Kasumi-1 (cell line): ENCODE measurements at regions not wholly inside any gene's neighbourhood (a gene's known extent, or its start where the extent isn't known, plus 50 kb on each side); places are given as distances from the start of the nearest gene placed in this dataset.
"Not testable (repeated sequence)": the region's sequence is repeated elsewhere in the genome, so short reads cannot be mapped to it uniquely, and the experiment has no call there.

ENCODE experiments used
- DNase-seq, 2 experiments: peaks; one replicate each; lab custom pipeline; 2025; lab: John Stamatoyannopoulos, UW

DNA sequence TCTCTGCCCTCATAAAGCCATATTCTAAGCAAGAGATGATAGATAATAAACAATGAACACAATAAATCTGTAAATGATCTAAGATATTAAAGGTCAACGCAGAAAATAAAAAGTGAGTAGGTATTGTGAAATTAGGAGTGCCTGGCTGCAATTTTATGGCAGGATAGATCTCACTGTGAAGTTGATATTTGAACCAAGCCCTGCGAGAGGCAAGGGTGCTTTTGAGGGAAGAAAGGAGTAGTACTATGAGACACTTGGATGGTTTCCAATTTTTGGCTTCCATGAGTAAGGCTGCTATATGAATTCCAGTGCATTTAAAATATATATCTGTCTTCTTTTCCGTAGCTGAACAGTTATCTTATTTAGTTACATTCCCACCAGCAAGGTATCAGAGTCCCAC is 720.0 kb upstream of the CNTN5 start:
- DNase-seq, result no peak

DNA sequence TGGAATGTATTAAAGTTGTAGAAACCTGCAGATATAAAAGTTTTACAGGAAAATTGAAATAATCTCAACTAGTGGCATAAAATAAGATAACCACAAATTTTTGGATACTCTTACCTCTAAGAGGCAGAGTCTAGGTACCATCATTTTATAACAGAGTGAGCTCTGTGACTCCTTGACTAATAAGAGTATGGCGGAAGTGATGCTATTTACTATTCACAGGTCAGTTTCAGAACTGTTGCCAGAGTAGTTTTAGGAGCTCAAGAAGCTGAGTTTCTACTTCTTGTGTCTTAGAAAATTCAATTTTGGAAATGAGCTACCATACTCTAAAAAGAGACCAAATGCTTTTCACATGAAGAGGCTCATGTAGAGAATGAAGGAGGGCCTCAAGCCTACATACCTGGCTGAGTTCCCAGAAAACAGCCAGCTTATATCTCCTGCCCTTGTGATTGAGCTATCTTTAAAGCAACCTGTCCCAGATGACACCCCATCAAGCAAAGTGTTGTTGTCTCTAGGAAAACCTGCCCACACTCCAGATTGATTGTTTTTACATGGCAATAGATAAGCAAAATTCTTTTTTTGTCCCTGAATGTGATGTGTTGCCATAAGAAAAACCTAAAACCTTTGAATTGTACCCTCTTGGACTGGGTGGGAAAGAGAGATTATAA is 712.8 kb upstream of the CNTN5 start:
- no peak for DNase-seq

DNA sequence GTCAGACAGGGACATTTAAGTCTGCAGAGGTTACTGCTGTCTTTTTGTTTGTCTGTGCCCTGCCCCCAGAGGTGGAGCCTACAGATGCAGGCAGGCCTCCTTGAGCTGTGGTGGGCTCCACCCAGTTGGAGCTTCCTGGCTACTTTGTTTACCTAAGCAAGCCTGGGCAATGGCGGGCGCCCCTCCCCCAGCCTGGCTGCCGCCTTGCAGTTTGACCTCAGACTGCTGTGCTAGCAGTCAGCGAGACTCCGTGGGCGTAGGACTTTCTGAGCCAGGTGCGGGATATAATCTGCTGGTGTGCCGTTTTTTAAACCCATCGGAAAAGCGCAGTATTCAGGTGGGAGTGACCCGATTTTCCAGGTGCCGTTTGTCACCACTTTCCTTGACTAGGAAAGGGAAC is 690.4 kb upstream of the CNTN5 start:
- DNase-seq, result not testable (repeated sequence)

DNA sequence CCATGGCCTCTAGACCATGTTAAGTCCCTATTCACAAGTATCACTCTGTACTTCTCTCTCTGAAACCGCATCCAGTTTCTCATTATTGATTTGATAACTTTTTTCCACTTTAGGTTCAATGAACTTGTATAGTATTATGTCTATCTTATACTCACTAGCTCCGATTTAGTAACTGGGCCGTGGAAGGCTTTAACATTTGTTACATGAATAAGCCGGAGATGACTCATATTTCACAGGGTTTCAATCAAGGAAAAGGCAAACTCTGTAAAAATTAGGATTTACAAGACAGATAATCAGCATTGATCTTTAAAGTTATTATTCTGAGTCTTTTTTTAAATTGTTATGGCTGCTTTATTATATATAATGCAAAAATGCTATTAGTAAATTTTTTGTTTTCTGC is 662.2 kb upstream of the CNTN5 start:
- no peak for DNase-seq

DNA sequence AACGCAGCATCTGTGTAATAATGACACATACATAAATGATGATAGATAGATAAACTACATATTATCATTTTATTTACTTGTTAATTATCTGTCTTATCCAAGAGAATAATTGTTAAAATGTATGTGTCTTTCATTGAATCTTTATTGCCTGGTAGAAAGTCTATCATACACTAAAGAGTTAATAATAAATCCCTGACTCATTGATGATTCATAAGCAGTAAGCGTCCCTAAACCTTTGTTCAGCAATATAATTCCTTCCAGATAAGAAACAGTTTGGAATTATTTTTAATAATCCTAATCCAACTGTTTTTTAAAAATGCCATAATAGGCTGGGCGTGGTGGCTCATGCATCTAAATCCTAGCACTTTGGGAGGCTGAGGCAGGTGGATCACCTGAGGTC is 655.6 kb upstream of the CNTN5 start:
- DNase-seq, result no peak

DNA sequence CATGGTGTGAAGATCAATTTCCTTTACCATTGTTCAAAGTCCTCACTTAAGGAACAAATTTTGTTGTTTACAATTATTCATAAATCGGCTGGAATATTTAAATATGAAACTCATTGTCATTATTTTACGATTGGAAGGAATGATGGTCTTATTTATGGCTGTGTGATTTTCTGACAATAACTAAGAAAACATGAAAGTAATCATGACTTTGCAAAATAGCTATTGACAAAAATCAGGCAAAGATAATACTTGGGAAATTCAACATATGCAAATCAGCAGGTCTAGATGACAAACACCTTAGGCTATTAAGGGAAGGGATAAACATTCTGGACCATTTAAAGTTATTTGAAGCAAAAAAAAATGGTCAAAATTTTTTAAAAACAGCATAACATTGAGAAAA is 654.8 kb upstream of the CNTN5 start:
- no peak for DNase-seq

DNA sequence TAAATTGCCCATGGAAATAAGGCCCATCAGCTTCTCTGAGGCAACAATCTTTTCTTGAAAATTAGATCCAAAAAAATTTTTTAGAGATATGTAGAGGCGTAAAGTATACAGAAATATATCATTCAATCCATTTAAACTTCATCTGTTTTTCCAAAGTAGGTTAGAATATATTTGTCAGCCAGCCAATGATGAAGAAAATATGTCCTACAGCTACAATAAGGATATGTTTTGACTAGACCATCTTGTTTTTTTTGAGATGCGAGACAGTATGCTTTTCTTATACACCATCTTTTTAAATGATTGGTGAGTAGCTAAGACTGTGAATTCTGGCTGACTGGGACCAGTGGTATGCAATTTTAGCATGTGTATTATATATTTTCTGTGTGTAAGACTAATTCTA is 630.4 kb upstream of the CNTN5 start:
- no peak for DNase-seq

DNA sequence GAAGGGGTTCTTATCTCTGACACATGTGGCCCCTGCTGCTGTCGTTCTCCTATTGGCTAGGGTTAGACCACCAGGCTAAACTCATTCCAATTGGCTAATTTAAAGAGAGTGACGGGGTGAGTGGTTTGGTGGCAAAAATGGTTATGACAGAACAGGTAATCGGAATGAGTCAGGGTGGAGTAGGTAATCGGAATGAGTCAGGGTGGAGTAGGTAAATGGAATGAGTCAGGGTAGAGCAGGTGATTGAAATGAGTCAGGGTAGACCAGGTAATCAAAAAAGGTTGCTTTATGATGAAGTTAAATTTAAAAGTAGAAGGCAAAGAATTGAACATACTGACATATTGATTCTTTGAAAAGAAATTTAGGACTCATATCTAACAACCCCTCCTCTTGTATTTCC is 626.2 kb upstream of the CNTN5 start:
- not testable (repeated sequence) for DNase-seq

DNA sequence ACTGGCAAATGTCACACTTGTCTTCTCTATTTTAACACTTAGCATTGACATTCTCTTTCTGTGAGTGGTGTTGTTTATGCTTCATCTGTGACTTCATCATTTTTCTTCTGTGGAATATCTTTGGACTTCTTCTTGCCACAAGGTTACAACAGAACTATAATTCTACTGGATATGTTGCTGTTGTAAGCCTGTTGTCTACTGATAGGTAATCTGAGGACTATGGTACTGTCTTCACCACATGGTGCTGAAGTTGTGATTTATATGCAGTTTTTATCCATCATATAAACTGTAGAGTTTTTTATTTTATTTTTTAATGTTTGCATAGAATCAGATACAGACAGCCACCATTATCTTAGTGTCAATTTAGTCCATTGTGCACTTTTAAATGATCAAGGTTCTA is 622.2 kb upstream of the CNTN5 start:
- no peak for DNase-seq

DNA sequence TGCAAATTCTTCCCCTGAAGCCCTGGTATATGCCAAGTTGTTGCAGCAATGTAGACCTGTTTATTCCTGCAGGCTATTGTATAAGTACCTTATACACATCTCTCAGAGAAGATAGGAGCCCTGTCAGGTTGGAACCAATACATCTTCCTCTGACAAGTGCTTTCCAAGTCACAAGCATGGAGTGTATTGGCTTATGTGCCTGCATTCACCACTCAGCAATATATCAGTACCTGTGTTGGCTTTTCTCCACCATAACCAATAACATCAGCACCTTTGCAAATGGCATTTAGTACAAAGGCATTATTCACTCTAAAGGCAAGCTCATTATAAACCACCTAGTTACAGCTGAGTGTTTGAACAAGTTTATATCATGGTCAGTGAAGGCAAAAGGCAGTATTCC is 611.7 kb upstream of the CNTN5 start:
- DNase-seq, result no peak

DNA sequence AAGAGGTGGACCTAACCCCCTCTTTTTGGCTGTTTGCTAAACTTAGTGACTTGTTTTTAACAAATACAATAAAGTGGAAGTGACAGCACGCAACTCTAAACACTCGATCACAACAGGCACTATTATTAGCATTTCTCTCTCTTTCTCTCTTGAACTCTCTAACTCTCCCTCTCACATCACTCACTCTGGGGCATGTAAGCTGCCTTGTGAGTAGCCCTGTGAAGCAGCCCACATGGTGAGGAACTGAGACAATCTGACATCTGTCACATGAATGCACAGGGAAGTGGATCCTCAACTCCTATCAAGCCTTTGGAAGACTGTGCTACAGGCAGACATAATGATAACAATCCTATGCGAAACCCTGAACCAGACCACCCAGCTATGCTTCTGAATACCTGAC is 609.0 kb upstream of the CNTN5 start:
- DNase-seq, result no peak

DNA sequence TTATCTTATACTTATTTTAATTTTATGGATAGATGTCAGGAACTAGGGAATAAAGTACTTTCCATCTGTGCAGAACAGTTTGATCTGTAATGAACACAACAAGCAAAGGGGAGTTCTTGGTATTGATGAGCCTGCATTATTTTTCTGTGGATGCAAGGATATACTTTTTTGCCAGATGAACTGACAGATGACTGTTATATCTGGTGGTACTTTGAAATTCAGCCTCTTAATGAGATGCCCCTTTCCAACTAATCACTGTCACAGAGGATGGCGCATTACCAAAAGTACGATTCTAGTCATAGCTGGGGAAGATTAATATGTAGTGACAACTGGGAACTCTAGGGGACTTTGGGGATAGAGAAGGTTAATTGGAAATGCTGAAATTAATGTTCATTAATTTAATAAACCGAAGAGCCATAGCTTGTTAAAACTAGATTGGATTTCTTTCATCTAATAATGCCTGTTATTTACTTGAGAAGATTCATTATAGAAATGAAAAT is 603.4 kb upstream of the CNTN5 start:
- no peak for DNase-seq

DNA sequence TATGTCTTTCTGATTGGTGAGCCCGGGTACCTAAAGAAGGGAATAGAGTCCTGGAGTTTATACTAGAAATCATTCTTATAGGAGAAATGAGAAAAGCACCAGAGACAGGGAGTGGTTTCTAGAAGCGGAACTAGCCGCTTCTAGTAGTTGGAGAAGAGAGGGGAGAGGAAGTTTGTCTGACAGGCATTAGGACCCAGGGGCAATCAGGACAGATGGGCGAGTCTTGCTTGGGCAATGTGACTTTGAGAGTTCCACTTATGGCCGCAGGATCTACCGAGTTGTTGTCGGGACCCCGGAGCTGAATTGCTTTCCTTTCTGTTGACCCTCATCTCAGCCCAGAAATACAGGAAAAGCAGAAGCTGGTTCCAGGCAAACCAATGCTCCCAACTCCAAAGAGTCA is 596.8 kb upstream of the CNTN5 start:
- no peak for DNase-seq

DNA sequence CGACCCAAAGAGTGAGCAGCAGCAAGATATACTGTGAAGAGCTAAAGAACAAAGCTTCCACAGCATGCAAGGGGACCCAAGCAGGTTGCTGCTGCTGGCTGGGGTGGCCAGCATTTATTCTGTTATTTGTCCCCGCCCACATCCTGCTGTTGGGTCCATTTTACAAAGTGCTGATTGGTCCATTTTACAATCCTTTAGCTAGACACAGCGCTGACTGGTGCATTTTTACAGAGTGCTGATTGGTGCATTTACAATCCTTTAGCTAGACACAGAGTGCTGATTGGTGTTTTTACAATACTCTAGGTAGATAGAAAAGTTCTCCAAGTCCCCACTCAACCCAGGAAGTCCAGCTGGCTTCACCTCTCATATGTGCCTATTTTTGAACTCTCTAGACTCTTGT is 596.0 kb upstream of the CNTN5 start:
- not testable (repeated sequence) for DNase-seq

DNA sequence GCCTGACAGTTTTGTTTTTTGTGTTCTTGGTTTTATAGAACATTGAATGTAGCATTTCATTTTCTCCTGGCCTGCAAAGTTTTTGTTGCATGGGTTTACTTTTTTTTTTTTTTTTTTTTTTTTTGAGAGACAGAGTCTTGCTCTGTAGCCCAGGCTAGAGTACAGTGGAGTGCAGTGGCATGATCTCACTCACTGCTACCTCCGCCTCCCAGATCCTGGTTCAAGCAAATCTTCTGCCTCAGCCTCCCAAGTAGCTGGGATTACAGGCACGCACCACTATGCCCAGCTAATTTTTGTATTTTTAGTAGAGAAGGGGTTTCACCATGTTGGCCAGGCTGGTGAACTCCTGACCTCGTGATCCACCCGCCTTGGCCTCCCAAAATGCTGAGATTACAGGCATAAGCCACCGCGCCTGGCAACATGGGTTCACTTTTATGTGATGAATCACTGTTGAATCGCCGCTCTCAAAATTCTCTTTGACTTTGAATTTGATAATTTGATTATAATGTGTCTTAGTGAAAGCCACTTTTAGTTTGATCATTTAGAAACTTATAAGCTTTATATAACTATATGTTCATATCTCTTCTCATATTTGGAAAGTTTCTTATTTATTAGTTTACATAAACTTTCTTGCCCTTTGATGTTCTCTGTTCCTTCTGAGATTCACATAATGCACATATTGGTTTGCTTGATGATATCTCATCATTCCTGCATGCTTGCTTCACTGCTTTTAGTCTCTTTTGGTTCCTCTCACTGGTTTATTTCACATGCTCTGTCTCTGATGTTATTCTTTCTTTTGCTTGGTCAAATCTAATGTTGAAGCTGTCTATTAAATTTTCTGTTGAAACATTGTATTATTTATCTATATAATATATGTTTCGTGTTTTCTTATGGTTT is 589.0 kb upstream of the CNTN5 start:
- no peak for DNase-seq

DNA sequence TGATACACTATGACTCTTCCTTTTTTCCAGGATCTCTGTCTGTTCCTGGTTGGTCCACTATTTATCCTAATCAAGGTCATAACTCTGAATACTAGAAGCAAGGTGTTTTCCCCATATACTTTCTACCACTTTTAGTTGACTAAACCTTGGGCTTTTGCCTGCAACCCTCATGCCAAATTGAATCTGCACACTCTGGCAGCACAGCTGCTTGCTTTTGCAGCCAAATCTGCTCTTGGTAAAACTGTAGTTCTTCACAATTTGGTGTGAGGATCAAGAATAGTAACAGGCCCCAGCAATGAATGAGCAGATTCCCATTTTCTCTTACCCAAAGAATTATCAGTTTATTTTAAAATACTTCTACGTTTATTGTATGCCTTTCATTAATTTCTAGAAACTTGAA is 586.5 kb upstream of the CNTN5 start:
- DNase-seq, result no peak

DNA sequence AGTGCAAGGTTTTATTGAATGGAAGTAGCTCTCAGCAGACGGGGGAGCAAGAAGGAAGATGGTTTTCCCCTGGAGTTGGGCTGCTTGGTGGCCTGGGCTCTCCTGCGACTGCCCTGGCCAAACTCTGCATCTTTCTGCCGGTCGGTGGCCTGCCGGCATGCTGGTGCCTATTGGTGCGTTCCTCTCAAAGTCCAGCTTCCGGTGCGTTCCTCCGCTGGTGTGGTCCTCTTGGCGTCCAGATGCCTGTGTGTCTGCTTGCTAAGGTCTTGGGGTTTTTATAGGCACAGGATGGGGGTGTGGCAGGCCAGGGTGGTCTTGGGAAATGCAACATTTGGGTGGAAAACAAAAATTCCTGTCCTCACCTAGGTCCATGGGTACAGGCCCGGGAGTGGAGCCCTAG is 567.4 kb upstream of the CNTN5 start:
- no peak for DNase-seq

DNA sequence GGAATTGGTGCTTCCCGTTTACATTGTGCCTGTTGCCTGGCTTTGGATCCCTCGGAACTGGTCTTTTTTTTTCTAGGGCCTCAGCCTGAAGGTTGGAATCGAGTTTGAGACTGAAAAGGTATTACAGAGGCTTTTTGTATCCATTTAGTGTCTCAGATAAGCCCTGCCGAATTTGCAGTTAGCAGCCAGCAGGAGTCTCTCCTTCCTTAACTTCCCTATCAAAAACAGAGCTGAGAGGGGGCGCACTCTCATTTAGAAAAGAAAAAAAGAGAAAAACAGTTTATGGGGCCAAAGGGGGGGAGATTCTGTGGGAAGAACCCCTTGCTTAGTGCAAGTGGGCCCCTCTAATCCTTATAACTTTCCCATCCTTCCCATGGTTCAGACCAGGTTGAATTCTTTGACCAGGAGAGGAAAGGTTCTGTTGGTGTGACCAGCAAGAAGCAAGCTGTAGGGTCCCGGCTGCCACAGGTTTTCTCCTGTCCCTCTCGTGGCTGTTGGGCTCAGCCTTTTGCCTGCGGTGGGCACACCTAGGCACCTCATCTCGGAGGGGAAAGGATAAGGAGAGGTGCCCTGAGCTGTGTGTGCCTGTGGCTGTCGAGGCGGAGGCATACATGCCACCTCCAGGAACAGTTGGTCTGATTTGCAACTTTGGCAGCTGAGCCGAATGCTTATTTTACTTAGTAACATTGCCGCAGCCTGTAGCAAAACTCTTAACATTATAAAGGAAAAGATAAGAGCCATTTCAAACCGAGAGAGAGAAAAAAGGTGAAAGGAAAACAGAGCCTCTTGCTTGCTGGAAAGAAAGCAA is 565.0 kb upstream of the CNTN5 start:
- DNase-seq, result peak in 1 of 2 experiments; percentile 3

DNA sequence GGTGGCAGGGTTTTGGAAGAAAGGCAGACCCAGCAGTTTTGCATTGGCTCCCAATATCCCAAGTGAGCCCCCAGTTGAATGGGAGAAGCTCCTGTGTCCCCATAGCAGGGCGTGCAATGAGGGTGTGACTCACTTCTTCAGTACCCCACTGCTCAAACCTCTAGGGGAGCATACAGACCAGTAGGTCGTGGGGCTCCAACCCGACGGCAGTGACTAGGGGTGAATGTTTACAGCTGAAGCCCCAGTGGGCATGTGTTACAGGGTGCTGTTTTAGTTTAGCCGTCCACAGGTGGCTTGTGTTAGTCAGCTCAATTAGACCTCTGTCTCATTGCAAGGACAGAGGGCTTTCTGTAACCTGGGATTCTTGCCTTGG is 564.5 kb upstream of the CNTN5 start:
- DNase-seq, result no peak

DNA sequence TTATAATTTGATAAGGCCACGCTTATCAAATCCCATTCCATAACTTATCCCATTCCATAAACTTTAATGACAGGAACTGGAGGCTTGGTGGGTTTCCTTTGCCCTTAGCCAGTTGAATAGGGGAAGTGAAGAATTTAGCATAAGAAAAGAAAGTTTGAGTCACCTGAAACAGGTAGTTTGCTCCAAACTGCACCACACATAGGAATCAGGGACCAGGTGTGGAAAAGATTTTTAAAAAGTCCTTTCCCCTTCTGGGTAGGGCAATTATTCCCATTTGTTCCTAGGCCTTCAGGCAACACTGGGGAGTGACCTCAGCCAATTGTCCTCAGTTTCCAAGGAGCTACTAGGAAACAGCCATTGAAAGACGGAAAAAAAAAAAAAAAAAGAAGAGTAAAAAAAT is 525.7 kb upstream of the CNTN5 start:
- DNase-seq, result no peak

DNA sequence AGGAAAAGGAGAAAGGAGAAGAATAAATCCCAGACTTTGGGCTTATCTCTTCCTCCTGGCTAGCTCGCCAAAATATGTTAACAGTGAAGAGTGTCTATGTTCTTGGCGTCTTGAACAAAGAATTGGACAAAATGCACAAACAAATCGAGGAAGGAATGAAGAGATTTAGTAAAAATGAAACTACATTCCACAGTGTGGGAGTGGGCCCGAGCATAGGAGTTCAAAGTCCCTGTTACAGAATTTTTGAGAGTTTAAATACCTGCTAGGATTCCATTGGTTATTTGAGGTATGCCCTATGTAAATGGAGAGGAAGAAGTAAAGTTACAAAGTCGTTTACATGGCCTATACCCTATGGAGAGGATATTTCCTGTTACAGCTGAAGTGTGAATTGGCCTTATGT is 525.1 kb upstream of the CNTN5 start:
- no peak for DNase-seq

DNA sequence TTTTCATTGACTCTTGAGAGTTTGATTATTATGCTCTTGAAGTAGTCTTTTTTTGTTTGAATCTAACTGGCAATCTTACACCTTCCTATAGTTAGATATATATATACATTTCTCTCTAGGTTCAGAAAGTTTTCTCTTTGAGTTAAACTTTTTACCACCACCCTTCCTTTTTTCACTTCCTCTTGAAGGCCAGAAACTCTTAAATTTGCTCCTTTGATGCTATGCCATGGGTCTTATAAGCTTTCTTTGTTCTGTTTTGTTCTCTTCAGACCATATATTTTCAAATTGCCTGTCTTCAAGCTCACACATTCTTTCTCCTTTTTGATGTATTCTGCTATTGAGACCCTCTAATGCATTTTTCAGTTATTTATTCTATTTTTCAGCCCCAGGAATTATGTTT is 513.5 kb upstream of the CNTN5 start:
- no peak for DNase-seq

DNA sequence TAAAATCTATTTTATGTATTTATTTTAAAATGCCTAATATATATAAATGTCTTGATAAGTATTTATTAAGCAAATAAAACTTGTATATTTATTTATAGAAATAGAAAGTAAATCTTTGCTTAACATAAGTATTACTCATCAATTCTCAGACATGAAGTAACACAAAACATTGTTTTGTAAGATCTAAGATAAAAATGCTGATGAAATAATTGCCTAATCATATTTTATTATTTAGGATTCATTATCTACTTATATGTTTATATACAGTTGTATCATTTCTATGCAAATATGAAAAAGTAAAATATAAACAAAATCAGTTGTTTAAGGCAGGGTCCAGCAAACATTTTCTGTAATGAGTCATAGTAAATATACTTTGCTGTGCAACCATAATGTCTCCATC is 507.8 kb upstream of the CNTN5 start:
- DNase-seq, result no peak
